Activated CD4-positive, CD25-positive, alpha-beta regulatory T cell (primary cell): ENCODE measurements at regions not wholly inside any gene's neighbourhood (a gene's known extent, or its start where the extent isn't known, plus 50 kb on each side); places are given as distances from the start of the nearest gene placed in this dataset.
"Not testable (repeated sequence)": the region's sequence is repeated elsewhere in the genome, so short reads cannot be mapped to it uniquely, and the experiment has no call there.

ENCODE experiments used
- DNase-seq, 4 experiments: peaks; one replicate each; lab custom pipeline; 2025; lab: John Stamatoyannopoulos, UW

- DNase-seq: no peak
Measured at GRCh38 chr14:86072116-86072894, 542.4 kb downstream of the FLRT2 start.

GRCh38 chr14:86066651-86067050 lies 536.7 kb downstream of the FLRT2 start:
- no peak for DNase-seq

- DNase-seq: no peak
Measured at GRCh38 chr14:86065407-86065806, 535.5 kb downstream of the FLRT2 start.

- DNase-seq: not testable (repeated sequence)
Measured at GRCh38 chr14:86064595-86064994, 534.7 kb downstream of the FLRT2 start.

GRCh38 chr14:86057018-86057667 lies 527.2 kb downstream of the FLRT2 start:
- peak in 1 of 4 experiments; percentile 8 for DNase-seq

GRCh38 chr14:86055512-86056075 lies 525.6 kb downstream of the FLRT2 start:
- DNase-seq: no peak

- no peak for DNase-seq
Measured at GRCh38 chr14:86052868-86053267, 522.9 kb downstream of the FLRT2 start.

GRCh38 chr14:86050757-86051156 lies 520.8 kb downstream of the FLRT2 start:
- no peak for DNase-seq

GRCh38 chr14:86050072-86050683 lies 520.2 kb downstream of the FLRT2 start:
- DNase-seq: no peak

GRCh38 chr14:86039176-86039575 lies 509.2 kb downstream of the FLRT2 start:
- no peak for DNase-seq

GRCh38 chr14:86038387-86039042 lies 508.6 kb downstream of the FLRT2 start:
- peak in 1 of 4 experiments; percentile 3 for DNase-seq

- DNase-seq: no peak
Measured at GRCh38 chr14:86035882-86036281, 505.9 kb downstream of the FLRT2 start.

GRCh38 chr14:86027990-86028389 lies 498.0 kb downstream of the FLRT2 start:
- no peak for DNase-seq

GRCh38 chr14:86027144-86027543 lies 497.2 kb downstream of the FLRT2 start:
- no peak for DNase-seq

GRCh38 chr14:86022031-86022629 lies 492.2 kb downstream of the FLRT2 start:
- no peak for DNase-seq

GRCh38 chr14:86020841-86021240 lies 490.9 kb downstream of the FLRT2 start:
- no peak for DNase-seq

- no peak for DNase-seq
Measured at GRCh38 chr14:86015941-86016340, 486.0 kb downstream of the FLRT2 start.

GRCh38 chr14:86015511-86015910 lies 485.6 kb downstream of the FLRT2 start:
- DNase-seq: no peak

GRCh38 chr14:86013641-86014040 lies 483.7 kb downstream of the FLRT2 start:
- no peak for DNase-seq

- no peak for DNase-seq
Measured at GRCh38 chr14:86012461-86012860, 482.5 kb downstream of the FLRT2 start.

- DNase-seq: no peak
Measured at GRCh38 chr14:86003998-86004397, 474.1 kb downstream of the FLRT2 start.

GRCh38 chr14:85996551-85996950 lies 466.6 kb downstream of the FLRT2 start:
- no peak for DNase-seq
